ENCODE measurements at regions not wholly inside any gene's neighbourhood (a gene's known extent, or its start where the extent isn't known, plus 50 kb on each side); places are given as distances from the start of the nearest gene placed in this dataset.

- peaks cover 0 to 5% (median 0%) of the 10 kb centered on the region in 4 donors for H3K9me3 ChIP-seq
- WGBS, 2 donors, result 74 to 82% methylated on average over 2 of the region's 2 CpGs
- H3K4me3 ChIP-seq, result no peak overlapping the region
- no peak overlapping the region for H3K27ac ChIP-seq
- TF ChIP-seq, protein P1, sequence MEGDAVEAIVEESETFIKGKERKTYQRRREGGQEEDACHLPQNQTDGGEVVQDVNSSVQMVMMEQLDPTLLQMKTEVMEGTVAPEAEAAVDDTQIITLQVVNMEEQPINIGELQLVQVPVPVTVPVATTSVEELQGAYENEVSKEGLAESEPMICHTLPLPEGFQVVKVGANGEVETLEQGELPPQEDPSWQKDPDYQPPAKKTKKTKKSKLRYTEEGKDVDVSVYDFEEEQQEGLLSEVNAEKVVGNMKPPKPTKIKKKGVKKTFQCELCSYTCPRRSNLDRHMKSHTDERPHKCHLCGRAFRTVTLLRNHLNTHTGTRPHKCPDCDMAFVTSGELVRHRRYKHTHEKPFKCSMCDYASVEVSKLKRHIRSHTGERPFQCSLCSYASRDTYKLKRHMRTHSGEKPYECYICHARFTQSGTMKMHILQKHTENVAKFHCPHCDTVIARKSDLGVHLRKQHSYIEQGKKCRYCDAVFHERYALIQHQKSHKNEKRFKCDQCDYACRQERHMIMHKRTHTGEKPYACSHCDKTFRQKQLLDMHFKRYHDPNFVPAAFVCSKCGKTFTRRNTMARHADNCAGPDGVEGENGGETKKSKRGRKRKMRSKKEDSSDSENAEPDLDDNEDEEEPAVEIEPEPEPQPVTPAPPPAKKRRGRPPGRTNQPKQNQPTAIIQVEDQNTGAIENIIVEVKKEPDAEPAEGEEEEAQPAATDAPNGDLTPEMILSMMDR (IDR thresholded peaks at IDR 0.05), result no peak
- H3K36me3 ChIP-seq, result no peaks in the 10 kb centered on the region
- no peak for DNase-seq (ENCODE audit: low spot score in 2 of 2)
- H3K4me1 ChIP-seq, result peaks cover 0 to 5% (median 0%) of the 10 kb centered on the region in 4 donors
- no peaks in the 10 kb centered on the region for H3K27me3 ChIP-seq
Measured at GRCh38 chr20:40949346-40949745, 79.3 kb upstream of the TOP1 start.

- Histone ChIP-seq H3K4me3 (no peak overlapping the region), H3K27me3 (no peaks in the 10 kb centered on the region), H3K4me1 (no peaks in the 10 kb centered on the region), H3K36me3 (no peaks in the 10 kb centered on the region), H3K9me3 (peaks cover 0 to 6% (median 0%) of the 10 kb centered on the region in 4 donors), H3K27ac (no peak overlapping the region)
- 57% methylated on average over 9 of the region's 9 CpGs for WGBS, 2 donors
- no peak for DNase-seq (ENCODE audit: low spot score in 2 of 2)
- TF ChIP-seq, protein P1 (IDR thresholded peaks at IDR 0.05), result no peak
- TF ChIP-seq POLR2A (IDR thresholded peaks at IDR 0.05) (no peak), EP300 (IDR thresholded peaks at IDR 0.05) (no peak)
Measured at GRCh38 chr20:40952136-40952535, 76.5 kb upstream of the TOP1 start.

- Histone ChIP-seq H3K4me1 (no peaks in the 10 kb centered on the region), H3K36me3 (no peaks in the 10 kb centered on the region), H3K27ac (no peak overlapping the region), H3K4me3 (no peak overlapping the region), H3K27me3 (no peaks in the 10 kb centered on the region), H3K9me3 (peaks cover 0 to 6% (median 0%) of the 10 kb centered on the region in 4 donors)
- DNase-seq (ENCODE audit: low spot score in 2 of 2), result no peak
- 83 to 84% methylated on average over 2 of the region's 2 CpGs for WGBS, 2 donors
- no peak for TF ChIP-seq POLR2A (IDR thresholded peaks at IDR 0.05)
- TF ChIP-seq, protein P1 (IDR thresholded peaks at IDR 0.05), result no peak
- TF ChIP-seq EP300 (IDR thresholded peaks at IDR 0.05), result no peak
Measured at GRCh38 chr20:40953416-40953815, 75.2 kb upstream of the TOP1 start.

GRCh38 chr20:40953856-40954255 lies 74.8 kb upstream of the TOP1 start:
- WGBS, 2 donors, result 91 to 92% methylated on average over 4 to 5 of the region's 5 CpGs
- H3K27me3 ChIP-seq, result no peaks in the 10 kb centered on the region
- TF ChIP-seq EP300 (IDR thresholded peaks at IDR 0.05), result no peak
- TF ChIP-seq, protein P1 (IDR thresholded peaks at IDR 0.05), result no peak
- no peak for TF ChIP-seq POLR2A (IDR thresholded peaks at IDR 0.05)
- no peak overlapping the region for H3K27ac ChIP-seq
- H3K36me3 ChIP-seq, result no peaks in the 10 kb centered on the region
- no peaks in the 10 kb centered on the region for H3K4me1 ChIP-seq
- peaks cover 0 to 6% (median 0%) of the 10 kb centered on the region in 4 donors for H3K9me3 ChIP-seq
- no peak for DNase-seq (ENCODE audit: low spot score in 2 of 2)
- no peak overlapping the region for H3K4me3 ChIP-seq

DNA sequence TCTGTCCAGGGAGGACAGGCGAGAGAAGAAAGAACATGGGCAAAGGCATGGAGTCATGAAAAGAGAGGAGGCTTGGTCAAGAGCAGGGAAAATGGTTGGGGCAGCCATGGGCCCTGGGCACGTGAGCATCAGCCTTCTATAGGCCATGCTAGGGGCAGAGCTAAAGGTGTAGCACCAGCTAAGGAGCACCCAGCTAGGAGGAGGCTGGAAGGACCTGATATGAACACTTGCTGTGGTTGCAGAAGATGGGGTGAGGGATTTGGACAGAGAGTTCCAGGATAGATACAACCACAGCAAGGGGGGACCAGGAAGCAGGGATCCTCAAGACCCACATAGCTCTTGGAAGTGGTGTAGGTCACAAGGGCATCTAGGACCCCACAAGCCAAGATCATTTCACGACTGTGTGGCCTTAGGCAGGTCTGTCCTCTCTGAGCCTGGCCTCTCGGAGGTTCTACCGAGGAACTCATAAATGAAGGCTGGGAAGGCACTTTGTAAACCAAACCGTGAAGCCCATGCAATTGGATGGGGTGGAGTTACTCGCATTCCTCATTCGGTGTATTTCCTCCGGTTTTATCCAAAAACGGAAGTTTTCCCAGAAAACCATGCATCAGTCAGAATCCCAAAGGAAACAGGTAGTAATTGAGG lies 74.0 kb upstream of the TOP1 start:
- Histone ChIP-seq H3K36me3 (no peaks in the 10 kb centered on the region), H3K9me3 (peaks cover 0 to 6% (median 0%) of the 10 kb centered on the region in 4 donors), H3K4me3 (no peak overlapping the region), H3K27ac (no peak overlapping the region), H3K4me1 (peaks cover 0 to 1% (median 0%) of the 10 kb centered on the region in 4 donors), H3K27me3 (no peaks in the 10 kb centered on the region)
- no peak for DNase-seq (ENCODE audit: low spot score in 2 of 2)
- WGBS, 2 donors, result 91 to 94% methylated on average over 10 of the region's 10 CpGs
- no peak for TF ChIP-seq EP300 (IDR thresholded peaks at IDR 0.05)
- TF ChIP-seq POLR2A (IDR thresholded peaks at IDR 0.05), result no peak
- TF ChIP-seq, protein P1 (IDR thresholded peaks at IDR 0.05), result no peak
